ENCODE measurements at regions not wholly inside any gene's neighbourhood (a gene's known extent, or its start where the extent isn't known, plus 50 kb on each side); places are given as distances from the start of the nearest gene placed in this dataset.
A peak's percentile ranks its signal among the peaks of the same experiment; 100 is the strongest.

DNA sequence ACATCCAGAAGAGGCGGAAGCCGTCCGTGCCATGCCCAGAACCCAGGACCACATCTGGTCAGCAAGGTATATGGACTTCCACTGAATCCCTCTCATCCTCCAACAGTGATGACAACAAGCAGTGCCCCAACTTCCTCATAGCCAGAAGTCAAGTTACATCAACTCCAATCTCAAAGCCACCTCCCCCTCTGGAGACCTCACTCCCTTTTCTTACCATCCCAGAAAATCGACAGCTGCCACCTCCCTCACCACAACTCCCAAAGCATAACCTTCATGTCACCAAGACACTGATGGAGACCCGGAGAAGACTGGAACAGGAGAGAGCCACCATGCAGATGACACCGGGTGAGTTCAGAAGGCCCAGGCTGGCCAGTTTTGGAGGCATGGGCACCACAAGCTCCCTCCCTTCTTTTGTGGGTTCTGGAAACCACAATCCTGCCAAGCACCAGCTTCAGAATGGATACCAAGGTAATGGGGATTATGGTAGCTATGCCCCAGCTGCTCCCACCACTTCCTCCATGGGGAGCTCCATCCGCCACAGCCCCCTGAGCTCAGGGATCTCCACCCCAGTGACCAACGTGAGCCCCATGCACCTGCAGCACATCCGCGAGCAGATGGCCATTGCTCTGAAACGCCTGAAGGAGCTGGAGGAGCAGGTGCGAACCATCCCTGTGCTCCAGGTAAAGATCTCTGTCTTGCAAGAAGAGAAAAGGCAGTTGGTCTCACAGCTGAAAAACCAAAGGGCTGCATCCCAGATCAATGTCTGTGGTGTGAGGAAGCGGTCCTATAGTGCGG is 130.3 kb upstream of the DMRT1 start:
- TF ChIP-seq, protein P1, sequence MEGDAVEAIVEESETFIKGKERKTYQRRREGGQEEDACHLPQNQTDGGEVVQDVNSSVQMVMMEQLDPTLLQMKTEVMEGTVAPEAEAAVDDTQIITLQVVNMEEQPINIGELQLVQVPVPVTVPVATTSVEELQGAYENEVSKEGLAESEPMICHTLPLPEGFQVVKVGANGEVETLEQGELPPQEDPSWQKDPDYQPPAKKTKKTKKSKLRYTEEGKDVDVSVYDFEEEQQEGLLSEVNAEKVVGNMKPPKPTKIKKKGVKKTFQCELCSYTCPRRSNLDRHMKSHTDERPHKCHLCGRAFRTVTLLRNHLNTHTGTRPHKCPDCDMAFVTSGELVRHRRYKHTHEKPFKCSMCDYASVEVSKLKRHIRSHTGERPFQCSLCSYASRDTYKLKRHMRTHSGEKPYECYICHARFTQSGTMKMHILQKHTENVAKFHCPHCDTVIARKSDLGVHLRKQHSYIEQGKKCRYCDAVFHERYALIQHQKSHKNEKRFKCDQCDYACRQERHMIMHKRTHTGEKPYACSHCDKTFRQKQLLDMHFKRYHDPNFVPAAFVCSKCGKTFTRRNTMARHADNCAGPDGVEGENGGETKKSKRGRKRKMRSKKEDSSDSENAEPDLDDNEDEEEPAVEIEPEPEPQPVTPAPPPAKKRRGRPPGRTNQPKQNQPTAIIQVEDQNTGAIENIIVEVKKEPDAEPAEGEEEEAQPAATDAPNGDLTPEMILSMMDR (IDR thresholded peaks at IDR 0.05), result no peak
- peaks cover 27% of the 10 kb centered on the region for H3K4me1 ChIP-seq
- no peak overlapping the region for H3K4me3 ChIP-seq
- H3K9me3 ChIP-seq, result no peaks in the 10 kb centered on the region
- DNase-seq, result no peak
- H3K27me3 ChIP-seq, result no peaks in the 10 kb centered on the region
- peaks cover 23% of the 10 kb centered on the region for H3K36me3 ChIP-seq
- no peak for ATAC-seq
- no peak overlapping the region for H3K27ac ChIP-seq
- intact Hi-C loops (cut with DNase I), result no loop called here

DNA sequence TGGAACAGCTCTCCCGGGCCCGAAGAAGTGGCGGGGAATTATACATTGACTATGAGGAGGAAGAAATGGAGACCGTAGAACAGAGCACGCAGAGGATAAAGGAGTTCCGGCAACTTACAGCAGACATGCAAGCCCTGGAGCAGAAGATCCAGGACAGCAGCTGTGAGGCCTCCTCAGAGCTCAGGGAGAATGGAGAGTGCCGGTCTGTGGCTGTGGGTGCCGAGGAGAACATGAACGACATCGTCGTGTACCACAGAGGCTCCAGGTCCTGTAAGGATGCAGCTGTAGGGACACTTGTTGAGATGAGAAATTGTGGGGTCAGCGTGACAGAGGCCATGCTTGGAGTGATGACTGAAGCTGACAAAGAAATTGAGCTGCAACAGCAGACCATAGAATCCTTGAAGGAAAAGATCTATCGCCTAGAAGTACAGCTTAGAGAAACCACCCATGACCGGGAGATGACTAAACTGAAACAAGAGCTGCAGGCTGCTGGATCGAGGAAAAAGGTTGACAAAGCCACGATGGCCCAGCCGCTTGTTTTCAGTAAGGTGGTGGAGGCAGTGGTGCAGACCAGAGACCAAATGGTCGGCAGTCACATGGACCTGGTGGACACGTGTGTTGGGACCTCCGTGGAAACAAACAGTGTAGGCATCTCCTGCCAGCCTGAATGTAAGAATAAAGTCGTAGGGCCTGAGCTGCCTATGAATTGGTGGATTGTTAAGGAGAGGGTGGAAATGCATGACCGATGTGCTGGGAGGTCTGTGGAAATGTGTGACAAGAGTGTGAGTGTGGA is 129.5 kb upstream of the DMRT1 start:
- ATAC-seq (no peak), DNase-seq (no peak)
- Histone ChIP-seq H3K27me3 (no peaks in the 10 kb centered on the region), H3K9me3 (no peaks in the 10 kb centered on the region), H3K36me3 (peaks cover 23% of the 10 kb centered on the region), H3K27ac (no peak overlapping the region), H3K4me1 (peaks cover 20% of the 10 kb centered on the region), H3K4me3 (no peak overlapping the region)
- intact Hi-C loops (cut with DNase I), result no loop called here
- TF ChIP-seq, protein P1 (IDR thresholded peaks at IDR 0.05), result no peak

DNA sequence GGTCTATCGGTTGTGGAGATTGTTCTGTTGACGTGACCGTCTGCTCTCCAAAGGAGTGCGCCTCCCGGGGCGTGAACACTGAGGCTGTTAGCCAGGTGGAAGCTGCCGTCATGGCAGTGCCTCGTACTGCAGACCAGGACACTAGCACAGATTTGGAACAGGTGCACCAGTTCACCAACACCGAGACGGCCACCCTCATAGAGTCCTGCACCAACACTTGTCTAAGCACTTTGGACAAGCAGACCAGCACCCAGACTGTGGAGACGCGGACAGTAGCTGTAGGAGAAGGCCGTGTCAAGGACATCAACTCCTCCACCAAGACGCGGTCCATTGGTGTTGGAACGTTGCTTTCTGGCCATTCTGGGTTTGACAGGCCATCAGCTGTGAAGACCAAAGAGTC is 128.9 kb upstream of the DMRT1 start:
- ATAC-seq (no peak), DNase-seq (no peak)
- Histone ChIP-seq H3K4me3 (no peak overlapping the region), H3K27ac (no peak overlapping the region), H3K4me1 (peaks cover 20% of the 10 kb centered on the region), H3K9me3 (no peaks in the 10 kb centered on the region), H3K36me3 (peaks cover 23% of the 10 kb centered on the region), H3K27me3 (no peaks in the 10 kb centered on the region)
- TF ChIP-seq, protein P1 (IDR thresholded peaks at IDR 0.05), result no peak
- intact Hi-C loops (cut with DNase I), result no loop called here

DNA sequence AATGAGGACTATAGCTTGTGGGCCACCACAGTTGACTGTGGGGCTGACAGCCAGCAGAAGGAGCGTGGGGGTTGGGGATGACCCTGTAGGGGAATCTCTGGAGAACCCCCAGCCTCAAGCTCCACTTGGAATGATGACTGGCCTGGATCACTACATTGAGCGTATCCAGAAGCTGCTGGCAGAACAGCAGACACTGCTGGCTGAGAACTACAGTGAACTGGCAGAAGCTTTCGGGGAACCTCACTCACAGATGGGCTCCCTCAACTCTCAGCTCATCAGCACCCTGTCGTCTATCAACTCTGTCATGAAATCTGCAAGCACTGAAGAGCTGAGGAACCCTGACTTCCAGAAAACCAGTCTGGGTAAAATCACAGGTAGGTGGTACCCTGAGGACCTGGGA is 128.4 kb upstream of the DMRT1 start:
- no peak overlapping the region for H3K4me3 ChIP-seq
- H3K36me3 ChIP-seq, result peaks cover 23% of the 10 kb centered on the region
- no peaks in the 10 kb centered on the region for H3K27me3 ChIP-seq
- intact Hi-C loops (cut with DNase I), result no loop called here
- ATAC-seq, result peak; percentile 22
- H3K4me1 ChIP-seq, result peaks cover 20% of the 10 kb centered on the region
- no peak overlapping the region for H3K27ac ChIP-seq
- DNase-seq, result no peak
- TF ChIP-seq, protein P1 (IDR thresholded peaks at IDR 0.05), result no peak
- H3K9me3 ChIP-seq, result no peaks in the 10 kb centered on the region

- Histone ChIP-seq H3K4me3 (no peak overlapping the region), H3K4me1 (peaks cover 13% of the 10 kb centered on the region), H3K36me3 (peaks cover 23% of the 10 kb centered on the region), H3K27ac (no peak overlapping the region), H3K9me3 (no peaks in the 10 kb centered on the region), H3K27me3 (no peaks in the 10 kb centered on the region)
- ATAC-seq (no peak), DNase-seq (no peak)
- TF ChIP-seq, protein P1 (IDR thresholded peaks at IDR 0.05), result no peak
- intact Hi-C loops (cut with DNase I), result no loop called here
These were observed 126.8 kb upstream of the DMRT1 start for GRCh38 chr9:714675-715074.
